HUDEP-2 (cell line): ENCODE measurements at regions not wholly inside any gene's neighbourhood (a gene's known extent, or its start where the extent isn't known, plus 50 kb on each side); places are given as distances from the start of the nearest gene placed in this dataset.

Source experiments
- DNase-seq, 76 experiments: peaks; one replicate each; lab custom pipeline; 2025; ENCODE audit not compliant: unreplicated experiment in 76 of 76; lab: John Stamatoyannopoulos, UW

- no peak for DNase-seq
Observed at GRCh38 chr1:2886631-2887030, 85.1 kb upstream of the TTC34 start.

- no peak for DNase-seq
Observed at GRCh38 chr1:2887941-2888855, 86.7 kb upstream of the TTC34 start.

DNA sequence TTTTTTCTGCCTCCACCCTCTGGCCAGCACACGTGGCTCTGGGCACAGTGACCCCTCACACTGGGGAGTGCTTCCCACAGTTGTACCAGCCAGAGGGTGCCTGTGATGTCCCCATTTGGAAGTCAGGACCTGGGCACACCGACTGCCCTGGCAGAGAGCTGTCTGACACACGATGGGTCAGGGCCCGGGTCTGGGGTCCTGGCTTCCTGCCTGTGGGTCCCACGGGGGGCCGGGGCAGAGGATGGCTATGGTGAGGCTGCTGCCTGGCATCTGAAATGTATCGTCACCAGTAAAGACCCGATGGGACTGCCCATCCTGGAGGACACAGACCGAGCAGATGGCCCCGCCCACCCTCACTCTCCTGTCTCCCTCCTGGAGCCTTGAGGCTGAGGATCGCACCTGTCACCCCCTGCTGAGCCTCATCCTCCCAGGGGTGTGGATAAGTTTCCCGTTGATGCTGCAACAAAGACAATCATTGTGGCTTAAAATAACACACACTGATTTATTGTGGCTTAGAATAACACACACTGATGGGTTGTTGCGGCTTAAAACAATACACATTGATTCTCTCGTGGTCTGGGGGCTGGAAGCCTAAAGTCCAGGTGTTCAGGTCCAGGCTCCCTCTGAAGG is 88.8 kb upstream of the TTC34 start:
- no peak for DNase-seq

DNA sequence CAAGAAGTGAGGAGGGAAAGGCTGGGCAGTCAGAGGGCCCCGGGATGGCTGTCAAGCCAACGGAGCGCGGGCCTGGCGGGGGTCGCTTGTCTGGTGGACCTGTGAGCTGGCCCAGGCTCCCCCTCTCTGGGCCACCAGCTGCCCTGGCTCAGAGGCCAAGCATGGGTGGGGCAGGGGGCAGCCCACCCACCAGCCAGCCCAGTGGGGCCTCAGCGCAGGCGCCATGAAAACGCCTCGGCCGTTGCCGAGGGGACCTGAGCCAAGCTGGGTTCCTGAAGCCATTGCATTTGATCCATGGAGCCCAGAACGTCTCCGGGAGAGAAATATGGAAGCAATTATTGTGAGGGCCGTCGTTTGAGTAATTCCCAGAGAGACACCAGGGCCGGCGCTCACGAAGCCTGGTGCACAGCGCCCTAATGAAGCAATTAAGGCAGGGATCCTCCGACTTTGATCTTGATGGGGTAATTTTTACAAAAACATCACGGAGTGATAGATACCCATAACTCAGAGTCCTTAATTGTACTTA is 90.5 kb upstream of the TTC34 start:
- no peak for DNase-seq

- DNase-seq: no peak
Observed at GRCh38 chr1:2893473-2894120, 92.1 kb upstream of the TTC34 start.

DNA sequence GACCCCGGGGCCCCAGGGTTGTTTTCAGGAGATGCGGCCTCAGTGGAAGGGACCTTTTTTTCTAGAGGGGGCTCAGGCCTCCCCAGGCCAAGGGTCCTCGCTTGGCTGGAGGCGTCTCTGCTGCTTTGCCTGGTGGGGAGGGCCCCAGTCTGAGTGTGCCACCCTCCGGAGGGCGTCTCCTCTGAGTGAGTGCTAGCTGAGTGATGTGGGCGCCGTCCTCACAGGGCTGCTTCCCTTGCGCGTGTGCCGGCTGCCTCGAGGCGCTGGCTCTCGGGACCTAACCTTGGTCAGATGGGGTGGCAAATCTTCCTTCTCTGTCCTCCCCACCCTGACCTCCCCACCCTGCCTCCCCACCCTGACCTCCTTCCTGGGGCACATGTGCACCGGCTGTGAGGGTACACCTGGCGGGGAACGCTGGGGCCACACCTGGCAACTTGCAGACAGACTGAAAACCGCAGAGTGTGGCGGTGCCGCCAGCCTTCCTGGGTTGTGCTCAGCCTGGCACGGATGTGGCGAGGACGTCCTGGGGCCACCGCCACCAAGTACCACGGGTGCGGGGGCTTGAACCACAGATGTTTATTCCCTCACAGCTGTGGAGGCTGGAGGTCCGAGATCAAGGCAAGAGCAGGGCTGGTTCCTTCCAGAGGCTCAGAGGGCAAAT is 93.0 kb upstream of the TTC34 start:
- DNase-seq: no peak

DNA sequence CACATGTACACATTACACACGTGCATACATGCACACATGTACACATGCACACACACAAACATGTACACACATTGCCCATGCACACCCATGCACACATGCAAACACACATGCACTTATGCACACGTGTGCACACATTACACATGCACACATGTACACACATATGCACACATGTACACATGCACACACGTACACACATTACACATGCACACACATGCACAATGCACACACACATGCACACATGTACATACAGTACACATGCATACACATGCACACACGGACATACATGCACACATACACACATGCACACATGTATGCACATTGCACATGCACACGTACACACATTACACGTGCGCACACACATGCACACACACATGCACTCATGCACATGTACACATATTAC is 95.3 kb upstream of the TTC34 start:
- no peak for DNase-seq

GRCh38 chr1:2903226-2903625 is 101.7 kb upstream of the TTC34 start:
- no peak for DNase-seq

DNA sequence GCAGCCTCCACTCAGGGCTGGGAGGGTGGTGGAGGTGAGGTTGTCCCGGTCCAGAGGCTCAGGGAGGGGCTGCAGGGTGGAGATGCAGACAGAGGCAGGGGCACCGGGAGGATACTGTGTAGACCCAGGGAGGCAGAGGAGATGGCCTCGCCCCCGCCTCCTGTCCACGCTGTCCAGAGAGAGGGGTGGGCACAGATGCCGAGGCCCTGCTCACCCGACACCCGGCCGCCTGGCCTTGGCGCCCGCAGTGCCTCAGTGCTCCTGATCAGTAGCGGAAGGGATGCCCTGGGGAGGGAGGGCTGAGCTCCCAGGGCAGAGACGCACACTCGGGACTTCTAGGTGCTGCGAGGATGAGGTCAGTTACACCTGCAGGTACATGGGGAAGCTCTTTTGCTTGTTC is 102.7 kb upstream of the TTC34 start:
- no peak for DNase-seq

- DNase-seq: no peak
Observed at GRCh38 chr1:2905356-2905755, 103.9 kb upstream of the TTC34 start.

DNA sequence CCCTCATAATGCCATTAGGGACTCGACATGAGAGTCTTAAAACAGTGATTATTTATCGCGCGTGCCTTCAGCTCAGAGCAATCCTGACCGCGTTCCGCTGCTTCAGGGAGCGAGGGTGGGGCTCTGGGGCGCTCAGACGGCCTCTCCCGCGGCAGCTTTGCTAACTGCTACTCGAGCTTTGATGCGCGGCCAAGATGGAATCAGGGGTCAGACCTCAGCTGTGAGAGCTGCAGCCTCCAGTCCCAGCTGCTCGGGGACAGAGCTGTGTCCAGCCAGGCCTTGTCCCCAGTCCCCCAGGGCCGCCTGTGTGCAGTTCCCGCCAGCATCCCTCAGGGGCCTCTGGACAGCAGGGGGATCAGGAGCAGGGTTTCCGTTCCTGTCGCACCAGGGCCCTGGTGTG is 104.6 kb upstream of the TTC34 start:
- DNase-seq: no peak

GRCh38 chr1:2906620-2907019 is 105.1 kb upstream of the TTC34 start:
- no peak for DNase-seq

DNA sequence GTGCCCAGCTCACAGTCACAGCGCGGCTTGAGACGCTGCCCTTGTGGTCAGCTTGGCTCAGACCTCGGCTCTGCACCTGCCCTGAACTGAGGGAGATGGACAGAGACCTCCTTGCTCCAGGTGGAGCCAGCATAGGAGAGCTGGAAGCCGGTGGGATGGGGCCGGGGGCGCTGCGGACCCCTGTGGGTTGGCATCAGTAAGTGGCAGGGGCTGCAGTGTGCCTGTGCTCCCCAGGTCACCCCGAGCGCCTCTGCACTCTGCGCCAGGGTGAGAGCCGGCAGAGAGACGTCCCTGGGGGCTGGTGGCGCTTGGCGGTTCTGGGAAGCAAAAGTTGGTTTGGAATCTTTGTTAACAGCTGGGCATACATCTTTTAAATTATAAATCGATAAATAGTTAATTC is 105.6 kb upstream of the TTC34 start:
- no peak for DNase-seq

GRCh38 chr1:2908081-2908480 is 106.6 kb upstream of the TTC34 start:
- no peak for DNase-seq

DNA sequence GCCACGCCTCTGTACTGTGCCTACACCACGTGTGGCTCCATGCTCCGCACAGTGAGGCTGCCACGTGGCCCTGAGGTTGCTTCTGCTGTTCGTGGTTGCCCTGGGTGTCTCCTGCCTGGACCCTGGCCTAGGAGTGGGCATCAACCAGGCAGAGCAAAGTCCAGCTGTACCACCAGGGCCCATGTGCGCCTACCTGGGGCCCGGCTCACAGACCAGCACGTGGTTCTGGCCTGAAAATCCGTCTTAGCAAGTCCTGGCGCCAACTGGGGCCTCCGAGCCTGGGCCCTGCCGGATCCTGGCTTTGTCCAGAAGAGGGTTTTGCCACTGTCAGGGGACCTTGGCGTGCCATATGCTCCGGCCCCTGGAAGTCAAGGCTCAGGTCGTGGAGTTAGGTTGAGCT is 107.1 kb upstream of the TTC34 start:
- no peak for DNase-seq

- DNase-seq: no peak
Observed at GRCh38 chr1:2909797-2910196, 108.3 kb upstream of the TTC34 start.

- no peak for DNase-seq
Observed at GRCh38 chr1:2910211-2910610, 108.7 kb upstream of the TTC34 start.

DNA sequence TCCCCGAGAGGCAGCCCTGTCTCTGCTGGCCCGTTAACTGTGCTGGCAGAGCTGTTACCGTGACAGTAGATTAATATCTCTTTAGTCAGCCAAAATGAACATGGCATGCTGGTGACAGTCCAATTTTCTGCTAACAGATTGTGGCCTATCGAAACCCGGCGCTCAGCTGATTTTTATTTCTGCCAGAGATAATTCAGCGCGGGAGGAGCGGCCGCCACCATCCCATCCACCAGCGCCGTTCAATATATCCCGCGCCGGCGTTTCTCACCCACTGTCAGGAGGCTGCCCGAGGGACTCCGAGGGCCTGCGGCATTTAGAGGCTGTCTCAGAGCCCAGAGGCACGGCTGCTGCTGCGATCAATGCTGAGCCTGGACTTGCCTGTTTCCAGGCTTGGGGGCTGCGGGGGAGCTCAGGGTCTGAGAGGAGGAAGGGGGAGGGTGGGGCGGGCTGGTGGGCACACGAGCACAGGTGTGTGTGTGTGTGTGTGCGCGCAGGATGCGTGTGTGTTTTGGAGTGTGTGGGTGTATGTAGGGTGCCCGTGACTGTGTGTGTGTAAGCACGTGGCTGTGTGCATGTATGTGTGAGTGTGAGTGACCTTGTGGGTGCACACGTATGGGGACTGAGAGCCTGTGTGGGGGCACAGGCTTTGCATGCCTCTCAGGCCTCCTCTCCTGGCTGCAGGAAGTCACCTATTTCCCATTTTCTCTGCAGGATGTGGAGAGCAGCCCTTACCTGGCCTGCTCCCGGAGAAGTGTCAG is 109.7 kb upstream of the ACTRT2 start:
- DNase-seq: no peak

- DNase-seq: no peak
Observed at GRCh38 chr1:2912424-2913061, 108.7 kb upstream of the ACTRT2 start.

GRCh38 chr1:2913091-2913490 is 108.2 kb upstream of the ACTRT2 start:
- no peak for DNase-seq
